Esophagus muscularis mucosa (tissue), 4 donors: ENCODE measurements at regions not wholly inside any gene's neighbourhood (a gene's known extent, or its start where the extent isn't known, plus 50 kb on each side); places are given as distances from the start of the nearest gene placed in this dataset.

Source experiments
- DNase-seq: peaks from one replicate; pipeline ENCODE4 v3.0.0-alpha.2; 2017; ENCODE audit errors: extremely low spot score
- H3K27ac ChIP-seq, 4 donors: fragments of 200-600 bp; sonication (generic); replicated peaks in 1 of 4; 1 replicate in 3 of 4; 2 replicates in 1 of 4; pipeline ENCODE4 v1.5.1; 2016 to 2019; ENCODE audit warnings: mild to moderate bottlenecking in 1 of 4
- H3K27me3 ChIP-seq, 4 donors: fragments of 200-600 bp; sonication (generic); one replicate each; pipeline versions ENCODE4 v1.5.1 to v1.6.0; 2016 to 2019
- H3K36me3 ChIP-seq, 4 donors: fragments of 200-600 bp; sonication (generic); one replicate each; pipeline ENCODE4 v1.5.1; 2016 to 2019
- H3K4me1 ChIP-seq, 4 donors: fragments of 200-600 bp; sonication (generic); one replicate each; pipeline ENCODE4 v1.5.1; 2016 to 2019
- H3K4me3 ChIP-seq, 4 donors: fragments of 200-600 bp; sonication (generic); 1 replicate in 2 of 4; 2 replicates in 2 of 4; pipeline ENCODE4 v1.5.1; 2016 to 2019; ENCODE audit warnings: mild to moderate bottlenecking in 4 of 4, moderate library complexity in 1 of 4
- H3K9me3 ChIP-seq, 4 donors: fragments of 200-600 bp; sonication (generic); 1 replicate in 3 of 4; 2 replicates in 1 of 4; pipeline ENCODE4 v1.5.1; 2016 to 2019
- EP300 ChIP-seq: sonication (generic); formaldehyde crosslinking; IDR thresholded peaks from one replicate; pipeline ENCODE4 v1.6.1; 2017; ENCODE audit warnings: antibody characterized with exemption
- POLR2A ChIP-seq: fragments of 450-650 bp; IDR thresholded peaks from one replicate; pipeline ENCODE4 v1.6.1; 2017; ENCODE audit warnings: antibody characterized with exemption, moderate library complexity, mild to moderate bottlenecking, low read depth
- POLR2AphosphoS5 ChIP-seq, 2 donors: sonication (generic); formaldehyde crosslinking; IDR thresholded peaks; one replicate each; pipeline ENCODE4 v1.6.1; 2017; ENCODE audit warnings: antibody characterized with exemption in 2 of 2
- WGBS: methylation state at CpG from one replicate; pipeline ENCODE4 v1.1.5; 2018; 5-methylcytosine and 5-hydroxymethylcytosine counted together
- intact Hi-C: fragments of 100-400 bp; cut with DNase I; formaldehyde crosslinking; loops from one replicate; pipeline ENCODE4 v1.15.1; 2023
- TF ChIP-seq, protein P1 (sequence below), 3 experiments: fragments of 200-600 bp in 2 of 3; fragments of 450-650 bp in 1 of 3; sonication (generic) in 2 of 3; IDR thresholded peaks; one replicate each; pipeline ENCODE4 v1.5.1; 2017 to 2019; ENCODE audit warnings: antibody characterized with exemption in 3 of 3, mild to moderate bottlenecking in 2 of 3, moderate library complexity in 1 of 3

DNA sequence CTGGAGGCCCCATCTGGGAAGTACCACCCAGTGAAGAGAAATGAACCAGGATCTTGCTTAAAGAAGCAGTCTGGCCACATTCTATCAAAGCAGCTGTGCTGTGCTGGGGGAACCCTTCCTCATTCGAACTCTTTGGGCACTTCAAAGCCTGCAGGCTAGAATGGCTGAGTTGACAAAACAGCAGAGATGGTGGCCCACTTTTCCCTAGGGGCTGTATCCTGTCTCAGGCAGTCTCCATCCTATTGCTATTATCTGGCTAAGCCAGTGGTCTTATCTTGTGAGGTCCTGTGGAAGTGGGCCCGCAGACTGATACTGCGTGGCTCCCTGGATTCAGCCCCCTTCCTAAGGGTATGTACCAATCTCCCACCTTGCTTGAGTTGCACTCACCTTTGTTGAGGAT lies 114.3 kb downstream of the VSIG4 start:
- Histone ChIP-seq H3K4me1 (no peaks in the 10 kb centered on the region), H3K36me3 (no peaks in the 10 kb centered on the region), H3K27me3 (peaks cover 0 to 4% (median 0%) of the 10 kb centered on the region in 4 donors), H3K27ac (no peak overlapping the region), H3K4me3 (no peak overlapping the region), H3K9me3 (no peaks in the 10 kb centered on the region)
- intact Hi-C loops = no loop called here
- TF ChIP-seq POLR2A = no peak
- no peak for TF ChIP-seq POLR2AphosphoS5 (IDR thresholded peaks at IDR 0.05)
- TF ChIP-seq, protein P1, sequence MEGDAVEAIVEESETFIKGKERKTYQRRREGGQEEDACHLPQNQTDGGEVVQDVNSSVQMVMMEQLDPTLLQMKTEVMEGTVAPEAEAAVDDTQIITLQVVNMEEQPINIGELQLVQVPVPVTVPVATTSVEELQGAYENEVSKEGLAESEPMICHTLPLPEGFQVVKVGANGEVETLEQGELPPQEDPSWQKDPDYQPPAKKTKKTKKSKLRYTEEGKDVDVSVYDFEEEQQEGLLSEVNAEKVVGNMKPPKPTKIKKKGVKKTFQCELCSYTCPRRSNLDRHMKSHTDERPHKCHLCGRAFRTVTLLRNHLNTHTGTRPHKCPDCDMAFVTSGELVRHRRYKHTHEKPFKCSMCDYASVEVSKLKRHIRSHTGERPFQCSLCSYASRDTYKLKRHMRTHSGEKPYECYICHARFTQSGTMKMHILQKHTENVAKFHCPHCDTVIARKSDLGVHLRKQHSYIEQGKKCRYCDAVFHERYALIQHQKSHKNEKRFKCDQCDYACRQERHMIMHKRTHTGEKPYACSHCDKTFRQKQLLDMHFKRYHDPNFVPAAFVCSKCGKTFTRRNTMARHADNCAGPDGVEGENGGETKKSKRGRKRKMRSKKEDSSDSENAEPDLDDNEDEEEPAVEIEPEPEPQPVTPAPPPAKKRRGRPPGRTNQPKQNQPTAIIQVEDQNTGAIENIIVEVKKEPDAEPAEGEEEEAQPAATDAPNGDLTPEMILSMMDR (IDR thresholded peaks at IDR 0.05) = no peak
- no peak for TF ChIP-seq EP300
- no peak for DNase-seq
- WGBS = 92% methylated on average over 2 of the region's 3 CpGs

GRCh38 chrX:65925005-65925404 lies 114.9 kb downstream of the VSIG4 start:
- Histone ChIP-seq H3K4me1 (no peaks in the 10 kb centered on the region), H3K27me3 (peaks cover 0 to 4% (median 0%) of the 10 kb centered on the region in 4 donors), H3K9me3 (no peaks in the 10 kb centered on the region), H3K4me3 (no peak overlapping the region), H3K27ac (no peak overlapping the region), H3K36me3 (no peaks in the 10 kb centered on the region)
- DNase-seq = no peak
- WGBS = 66% methylated on average over 3 of the region's 3 CpGs
- TF ChIP-seq POLR2AphosphoS5 (IDR thresholded peaks at IDR 0.05) (no peak), EP300 (no peak), POLR2A (no peak)
- TF ChIP-seq, protein P1 (IDR thresholded peaks at IDR 0.05) = no peak
- intact Hi-C loops = no loop called here

GRCh38 chrX:65921363-65921762 lies 118.5 kb downstream of the VSIG4 start:
- H3K4me3 ChIP-seq = no peak overlapping the region
- H3K4me1 ChIP-seq = no peaks in the 10 kb centered on the region
- intact Hi-C loops = no loop called here
- no peak for DNase-seq
- H3K27me3 ChIP-seq = peaks cover 0 to 4% (median 0%) of the 10 kb centered on the region in 4 donors
- no peaks in the 10 kb centered on the region for H3K9me3 ChIP-seq
- WGBS = 37% methylated on average over 2 of the region's 2 CpGs
- H3K36me3 ChIP-seq = no peaks in the 10 kb centered on the region
- no peak overlapping the region for H3K27ac ChIP-seq
- TF ChIP-seq POLR2AphosphoS5 (IDR thresholded peaks at IDR 0.05) (no peak), EP300 (no peak), POLR2A (no peak)
- TF ChIP-seq, protein P1 (IDR thresholded peaks at IDR 0.05) = no peak

DNA sequence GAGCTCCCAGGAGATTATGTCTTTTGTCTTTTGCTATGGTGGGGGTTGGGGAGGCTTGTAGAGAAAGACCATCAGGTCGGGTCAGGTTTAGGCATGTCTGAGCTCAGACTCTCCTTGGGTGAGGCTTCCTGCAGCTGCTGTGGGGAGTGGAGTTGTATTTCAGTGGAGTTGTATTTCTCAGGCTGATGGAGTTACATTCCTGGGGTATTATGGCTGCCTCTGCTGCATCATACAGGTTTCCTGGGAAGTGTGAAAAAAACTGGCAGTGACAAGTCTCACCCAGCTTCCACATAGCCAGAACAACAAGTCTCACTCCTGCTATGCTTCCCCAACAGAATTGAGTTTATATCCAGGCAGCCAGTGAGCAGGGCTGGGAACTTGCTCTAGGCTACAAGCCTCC lies 119.3 kb downstream of the VSIG4 start:
- no peak for DNase-seq
- no peak for TF ChIP-seq EP300
- no peak for TF ChIP-seq POLR2AphosphoS5 (IDR thresholded peaks at IDR 0.05)
- no peak for TF ChIP-seq POLR2A
- TF ChIP-seq, protein P1 (IDR thresholded peaks at IDR 0.05) = no peak
- Histone ChIP-seq H3K36me3 (no peaks in the 10 kb centered on the region), H3K4me3 (no peak overlapping the region), H3K9me3 (no peaks in the 10 kb centered on the region), H3K27me3 (peaks cover 0 to 4% (median 0%) of the 10 kb centered on the region in 4 donors), H3K27ac (no peak overlapping the region), H3K4me1 (no peaks in the 10 kb centered on the region)
- WGBS = 25% methylated on average over 1 of the region's 1 CpG
- intact Hi-C loops = no loop called here

GRCh38 chrX:65910899-65911298 lies 129.0 kb downstream of the VSIG4 start:
- Histone ChIP-seq H3K27ac (no peak overlapping the region), H3K27me3 (no peaks in the 10 kb centered on the region), H3K9me3 (peaks cover 0 to 10% (median 0%) of the 10 kb centered on the region in 4 donors), H3K36me3 (no peaks in the 10 kb centered on the region), H3K4me3 (no peak overlapping the region), H3K4me1 (no peaks in the 10 kb centered on the region)
- DNase-seq = no peak
- intact Hi-C loops = no loop called here
- 68% methylated on average over 3 of the region's 3 CpGs for WGBS
- TF ChIP-seq POLR2AphosphoS5 (IDR thresholded peaks at IDR 0.05) (no peak), EP300 (no peak), POLR2A (no peak)
- TF ChIP-seq, protein P1 (IDR thresholded peaks at IDR 0.05) = no peak
